ENCODE measurements at regions not wholly inside any gene's neighbourhood (a gene's known extent, or its start where the extent isn't known, plus 50 kb on each side); places are given as distances from the start of the nearest gene placed in this dataset.
"Not testable (repeated sequence)": the region's sequence is repeated elsewhere in the genome, so short reads cannot be mapped to it uniquely, and the experiment has no call there.

GRCh38 chr3:61493339-61493738 is 68.0 kb upstream of the PTPRG start:
- Mint-ChIP-seq H3K27ac (no peak overlapping the region), H3K36me3 (ENCODE audit: low read depth) (no peaks in the 10 kb centered on the region), H3K4me3 (no peak overlapping the region), H3K9me3 (ENCODE audit: low read depth) (peaks cover 2% of the 10 kb centered on the region), H3K27me3 (peaks cover 3% of the 10 kb centered on the region), H3K4me1 (no peaks in the 10 kb centered on the region)
- ChIA-PET POLR2A (no interaction called here), CTCF (no interaction called here)
- DNase-seq (no peak), ATAC-seq (no peak)
- intact Hi-C loops (cut with DNase I, micrococcal nuclease): no loop called here

- CTCF ChIA-PET; H3K27me3 Mint-ChIP-seq; intact Hi-C loops (cut with DNase I, micrococcal nuclease); ATAC-seq; H3K9me3 Mint-ChIP-seq (ENCODE audit: low read depth); H3K27ac Mint-ChIP-seq; H3K4me1 Mint-ChIP-seq; H3K36me3 Mint-ChIP-seq (ENCODE audit: low read depth); H3K4me3 Mint-ChIP-seq; DNase-seq; POLR2A ChIA-PET: not testable (repeated sequence)
Measured at GRCh38 chr3:61494309-61494708, 67.1 kb upstream of the PTPRG start.

- ATAC-seq (no peak), DNase-seq (no peak)
- Mint-ChIP-seq H3K4me3 (no peak overlapping the region), H3K27me3 (peaks cover 3% of the 10 kb centered on the region), H3K36me3 (ENCODE audit: low read depth) (no peaks in the 10 kb centered on the region), H3K27ac (no peak overlapping the region), H3K9me3 (ENCODE audit: low read depth) (peaks cover 2% of the 10 kb centered on the region), H3K4me1 (no peaks in the 10 kb centered on the region)
- ChIA-PET CTCF (no interaction called here), POLR2A (no interaction called here)
- intact Hi-C loops (cut with DNase I, micrococcal nuclease): no loop called here
Measured at GRCh38 chr3:61497463-61497862, 63.9 kb upstream of the PTPRG start.

GRCh38 chr3:61505197-61505596 is 56.2 kb upstream of the PTPRG start:
- Mint-ChIP-seq H3K27me3 (peaks cover 6% of the 10 kb centered on the region), H3K27ac (no peak overlapping the region), H3K36me3 (ENCODE audit: low read depth) (no peaks in the 10 kb centered on the region), H3K9me3 (ENCODE audit: low read depth) (no peaks in the 10 kb centered on the region), H3K4me1 (no peaks in the 10 kb centered on the region), H3K4me3 (no peak overlapping the region)
- DNase-seq (no peak), ATAC-seq (no peak)
- CTCF ChIA-PET: interaction anchor here (0.7 kb wide), 1 partner anchor 15 kb away, joined by 4 read pairs; no protein-coding TSS in a partner anchor
- intact Hi-C loops (cut with DNase I, micrococcal nuclease): no loop called here
- POLR2A ChIA-PET: no interaction called here

GRCh38 chr3:61507946-61508345 is 53.4 kb upstream of the PTPRG start:
- ATAC-seq (no peak), DNase-seq (no peak)
- no peak overlapping the region for H3K4me3 Mint-ChIP-seq
- POLR2A ChIA-PET: no interaction called here
- intact Hi-C loops (cut with DNase I, micrococcal nuclease): no loop called here
- H3K9me3 Mint-ChIP-seq (ENCODE audit: low read depth): no peaks in the 10 kb centered on the region
- H3K27ac Mint-ChIP-seq: no peak overlapping the region
- H3K4me1 Mint-ChIP-seq: no peaks in the 10 kb centered on the region
- peaks cover 12% of the 10 kb centered on the region for H3K27me3 Mint-ChIP-seq
- no peaks in the 10 kb centered on the region for H3K36me3 Mint-ChIP-seq (ENCODE audit: low read depth)
- CTCF ChIA-PET: no interaction called here

All from activated CD4-positive, alpha-beta T cell treated with anti-CD3 and anti-CD28 coated beads for 36 hours (primary cell).